ENCODE measurements at regions not wholly inside any gene's neighbourhood (a gene's known extent, or its start where the extent isn't known, plus 50 kb on each side); places are given as distances from the start of the nearest gene placed in this dataset.
A peak's percentile ranks its signal among the peaks of the same experiment; 100 is the strongest.

GRCh38 chr9:35540315-35540714 lies 50.4 kb downstream of the RUSC2 start:
- H3K4me3 ChIP-seq (replicated peaks in 1 of 3): no peak overlapping the region
- no peak for DNase-seq
- intact Hi-C loops (cut with DNase I): no loop called here
- H3K36me3 ChIP-seq: no peaks in the 10 kb centered on the region
- H3K27ac ChIP-seq: peak overlapping the region in 1 of 3 donors; percentile 82
- no peak for TF ChIP-seq POLR2A (IDR thresholded peaks at IDR 0.05)
- TF ChIP-seq, protein P1, sequence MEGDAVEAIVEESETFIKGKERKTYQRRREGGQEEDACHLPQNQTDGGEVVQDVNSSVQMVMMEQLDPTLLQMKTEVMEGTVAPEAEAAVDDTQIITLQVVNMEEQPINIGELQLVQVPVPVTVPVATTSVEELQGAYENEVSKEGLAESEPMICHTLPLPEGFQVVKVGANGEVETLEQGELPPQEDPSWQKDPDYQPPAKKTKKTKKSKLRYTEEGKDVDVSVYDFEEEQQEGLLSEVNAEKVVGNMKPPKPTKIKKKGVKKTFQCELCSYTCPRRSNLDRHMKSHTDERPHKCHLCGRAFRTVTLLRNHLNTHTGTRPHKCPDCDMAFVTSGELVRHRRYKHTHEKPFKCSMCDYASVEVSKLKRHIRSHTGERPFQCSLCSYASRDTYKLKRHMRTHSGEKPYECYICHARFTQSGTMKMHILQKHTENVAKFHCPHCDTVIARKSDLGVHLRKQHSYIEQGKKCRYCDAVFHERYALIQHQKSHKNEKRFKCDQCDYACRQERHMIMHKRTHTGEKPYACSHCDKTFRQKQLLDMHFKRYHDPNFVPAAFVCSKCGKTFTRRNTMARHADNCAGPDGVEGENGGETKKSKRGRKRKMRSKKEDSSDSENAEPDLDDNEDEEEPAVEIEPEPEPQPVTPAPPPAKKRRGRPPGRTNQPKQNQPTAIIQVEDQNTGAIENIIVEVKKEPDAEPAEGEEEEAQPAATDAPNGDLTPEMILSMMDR (IDR thresholded peaks at IDR 0.05): no peak
- WGBS, 2 donors: 88 to 90% methylated on average over 2 of the region's 2 CpGs
- H3K27me3 ChIP-seq: no peaks in the 10 kb centered on the region
- H3K4me1 ChIP-seq: peaks cover 25 to 30% of the 10 kb centered on the region in 2 donors
- no peaks in the 10 kb centered on the region for H3K9me3 ChIP-seq

DNA sequence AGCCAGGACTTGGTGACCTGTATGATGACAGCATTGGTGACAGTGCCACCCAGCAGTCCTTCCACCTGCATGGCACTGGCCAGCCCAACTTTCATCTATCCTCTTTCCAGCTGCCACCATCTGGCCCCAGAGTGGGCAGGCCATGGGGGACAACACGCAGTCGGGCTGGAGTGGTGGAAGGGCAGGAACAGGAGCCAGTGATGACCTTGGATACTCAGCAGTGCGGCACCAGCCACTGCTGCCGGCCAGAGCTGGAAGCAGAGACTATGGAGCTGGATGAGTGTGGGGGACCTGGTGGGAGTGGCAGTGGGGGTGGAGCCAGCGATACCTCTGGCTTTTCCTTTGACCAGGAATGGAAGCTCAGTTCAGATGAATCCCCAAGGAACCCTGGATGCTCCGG lies 56.9 kb downstream of the RUSC2 start:
- no peak for DNase-seq
- no peaks in the 10 kb centered on the region for H3K27me3 ChIP-seq
- H3K27ac ChIP-seq: no peak overlapping the region
- WGBS, 2 donors: 87 to 94% methylated on average over 5 to 6 of the region's 6 CpGs
- H3K9me3 ChIP-seq: no peaks in the 10 kb centered on the region
- intact Hi-C loops (cut with DNase I): no loop called here
- no peak for TF ChIP-seq POLR2A (IDR thresholded peaks at IDR 0.05)
- no peaks in the 10 kb centered on the region for H3K4me1 ChIP-seq
- peaks cover 0 to 10% of the 10 kb centered on the region in 2 donors for H3K36me3 ChIP-seq
- no peak overlapping the region for H3K4me3 ChIP-seq (replicated peaks in 1 of 3)

DNA sequence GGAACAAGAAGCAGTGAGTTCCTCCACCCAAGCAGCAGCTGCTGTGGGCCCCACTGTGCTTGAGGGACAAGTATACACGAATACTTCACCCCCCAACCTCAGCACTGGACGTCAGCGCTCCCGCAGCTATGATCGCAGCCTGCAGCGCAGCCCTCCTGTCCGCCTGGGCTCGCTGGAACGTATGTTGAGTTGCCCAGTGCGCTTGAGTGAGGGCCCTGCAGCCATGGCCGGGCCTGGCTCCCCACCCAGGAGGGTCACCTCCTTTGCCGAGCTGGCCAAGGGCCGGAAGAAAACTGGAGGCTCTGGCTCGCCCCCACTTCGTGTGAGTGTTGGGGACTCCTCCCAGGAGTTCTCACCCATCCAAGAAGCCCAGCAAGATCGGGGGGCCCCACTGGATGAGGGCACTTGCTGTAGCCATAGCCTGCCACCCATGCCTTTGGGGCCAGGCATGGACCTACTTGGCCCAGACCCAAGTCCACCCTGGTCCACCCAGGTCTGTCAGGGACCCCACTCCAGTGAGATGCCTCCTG lies 57.1 kb upstream of the TESK1 start:
- Histone ChIP-seq H3K27ac (no peak overlapping the region), H3K9me3 (no peaks in the 10 kb centered on the region), H3K4me3 (replicated peaks in 1 of 3) (no peak overlapping the region), H3K27me3 (no peaks in the 10 kb centered on the region), H3K36me3 (peaks cover 0 to 10% of the 10 kb centered on the region in 2 donors), H3K4me1 (peaks cover 0 to 3% of the 10 kb centered on the region in 2 donors)
- 90 to 98% methylated on average over 6 to 9 of the region's 16 CpGs for WGBS, 2 donors
- intact Hi-C loops (cut with DNase I): no loop called here
- DNase-seq: no peak
- TF ChIP-seq POLR2A (IDR thresholded peaks at IDR 0.05): no peak
- TF ChIP-seq, protein P1 (IDR thresholded peaks at IDR 0.05): no peak

DNA sequence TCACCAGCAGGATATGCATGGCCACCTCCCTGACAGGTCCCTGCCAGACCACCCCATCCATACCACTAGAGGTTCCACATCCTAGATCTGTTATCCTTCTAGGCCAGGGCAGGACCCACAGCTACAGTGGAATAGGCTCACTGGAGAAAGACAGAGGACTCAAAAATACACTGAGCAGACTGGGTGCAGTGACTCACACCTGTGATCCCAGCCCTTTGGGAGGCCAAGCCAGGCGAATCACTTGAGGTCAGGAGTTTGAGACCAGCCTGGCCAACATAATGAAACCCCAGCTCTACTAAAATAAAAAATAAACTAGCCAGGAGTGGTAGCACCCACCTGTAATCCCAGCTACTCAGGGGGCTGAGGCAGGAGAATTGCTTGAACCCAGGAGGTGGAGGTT lies 56.5 kb upstream of the TESK1 start:
- Histone ChIP-seq H3K27ac (no peak overlapping the region), H3K4me3 (replicated peaks in 1 of 3) (no peak overlapping the region), H3K36me3 (peaks cover 0 to 10% of the 10 kb centered on the region in 2 donors), H3K4me1 (peaks cover 5 to 9% of the 10 kb centered on the region in 2 donors), H3K27me3 (no peaks in the 10 kb centered on the region), H3K9me3 (no peaks in the 10 kb centered on the region)
- intact Hi-C loops (cut with DNase I): no loop called here
- 83 to 91% methylated on average over 1 of the region's 1 CpG for WGBS, 2 donors
- TF ChIP-seq, protein P1 (IDR thresholded peaks at IDR 0.05): no peak
- no peak for TF ChIP-seq POLR2A (IDR thresholded peaks at IDR 0.05)
- DNase-seq: no peak

DNA sequence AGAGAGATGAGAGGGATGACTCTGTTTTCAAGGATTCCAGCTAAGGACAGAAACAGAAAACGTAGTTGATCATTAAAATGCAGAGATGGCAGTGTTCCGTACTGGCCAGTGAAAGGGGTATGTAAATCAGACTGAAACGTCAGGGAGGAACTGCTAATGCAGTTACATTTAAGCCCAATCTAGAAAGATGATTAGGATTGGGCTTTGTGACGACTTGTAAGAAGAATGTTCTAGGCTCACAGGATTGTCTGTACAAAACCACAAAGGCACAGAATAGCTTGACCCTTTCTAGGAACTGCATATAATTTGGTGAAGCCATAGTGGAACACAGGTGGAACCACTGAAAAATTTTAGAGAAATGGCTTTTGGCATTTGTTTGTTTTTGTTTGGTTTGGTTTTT lies 55.6 kb upstream of the TESK1 start:
- intact Hi-C loops (cut with DNase I): no loop called here

More for the DNA sequence above, 55.6 kb upstream of the TESK1 start:
- Histone ChIP-seq H3K27ac (no peak overlapping the region), H3K36me3 (peaks cover 0 to 10% of the 10 kb centered on the region in 2 donors), H3K4me1 (peaks cover 6 to 16% of the 10 kb centered on the region in 2 donors), H3K4me3 (replicated peaks in 1 of 3) (no peak overlapping the region), H3K9me3 (no peaks in the 10 kb centered on the region), H3K27me3 (no peaks in the 10 kb centered on the region)
- DNase-seq: no peak
- 82 to 84% methylated on average over 4 of the region's 4 CpGs for WGBS, 2 donors
- no peak for TF ChIP-seq POLR2A (IDR thresholded peaks at IDR 0.05)
- TF ChIP-seq, protein P1 (IDR thresholded peaks at IDR 0.05): no peak

Data from thyroid gland (tissue), 4 donors.